ENCODE measurements at regions not wholly inside any gene's neighbourhood (a gene's known extent, or its start where the extent isn't known, plus 50 kb on each side); places are given as distances from the start of the nearest gene placed in this dataset.

DNA sequence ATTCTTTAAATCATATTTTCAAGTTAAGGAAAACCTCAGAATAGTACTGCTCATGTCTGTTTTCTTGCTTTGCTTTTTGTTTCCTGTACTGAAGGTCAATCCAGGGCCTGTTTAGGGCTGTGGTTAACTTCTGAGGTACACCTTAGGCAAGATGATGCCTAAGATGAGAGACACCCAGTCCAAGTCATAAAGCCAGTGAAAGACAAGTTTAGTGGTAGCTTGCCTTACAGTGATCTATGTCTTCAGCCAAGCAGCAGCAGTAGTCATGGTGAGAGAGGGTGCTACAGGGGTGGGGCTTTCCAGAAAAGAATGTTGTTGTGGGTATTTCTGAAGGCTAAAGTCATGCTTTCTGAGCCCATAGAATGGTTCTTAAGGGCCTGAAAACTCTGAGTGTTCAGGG is 173.7 kb downstream of the VSIG4 start:
- Histone ChIP-seq H3K9me3 (no peaks in the 10 kb centered on the region), H3K27ac (ENCODE audit: low read depth in 2 of 2, low read length in 1 of 2) (no peak overlapping the region), H2AFZ (ENCODE audit: low read depth) (no peak overlapping the region), H3K9ac (no peak overlapping the region), H3K4me3 (ENCODE audit: low read depth in 2 of 2, low read length in 1 of 2) (no peak overlapping the region), H4K20me1 (ENCODE audit: insufficient read depth) (no peaks in the 10 kb centered on the region), H3K79me2 (ENCODE audit: insufficient read depth) (no peaks in the 10 kb centered on the region), H3F3A (replicated peaks; ENCODE audit: insufficient read depth) (no peaks in the 10 kb centered on the region), H3K36me3 (replicated peaks in 1 of 2; ENCODE audit: control insufficient read depth in 1 of 2, insufficient read depth in 2 of 2, low read length in 1 of 2) (no peaks in the 10 kb centered on the region), H3K4me1 (ENCODE audit: control insufficient read depth in 1 of 2, insufficient read depth in 2 of 2, low read depth in 1 of 2, low read length in 1 of 2) (no peaks in the 10 kb centered on the region), H3K27me3 (ENCODE audit: insufficient read depth) (no peaks in the 10 kb centered on the region; the same call in 1 of the 2 replicates), H3K4me2 (no peak overlapping the region), H3K9me2 (no peaks in the 10 kb centered on the region)
- POLR2A ChIA-PET: no interaction called here
- DNase-seq: no peak
- CTCF ChIA-PET: no interaction called here
- TF ChIP-seq, protein P1, sequence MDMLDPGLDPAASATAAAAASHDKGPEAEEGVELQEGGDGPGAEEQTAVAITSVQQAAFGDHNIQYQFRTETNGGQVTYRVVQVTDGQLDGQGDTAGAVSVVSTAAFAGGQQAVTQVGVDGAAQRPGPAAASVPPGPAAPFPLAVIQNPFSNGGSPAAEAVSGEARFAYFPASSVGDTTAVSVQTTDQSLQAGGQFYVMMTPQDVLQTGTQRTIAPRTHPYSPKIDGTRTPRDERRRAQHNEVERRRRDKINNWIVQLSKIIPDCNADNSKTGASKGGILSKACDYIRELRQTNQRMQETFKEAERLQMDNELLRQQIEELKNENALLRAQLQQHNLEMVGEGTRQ (IDR thresholded peaks at IDR 0.05; ENCODE audit: borderline replicate concordance, low read depth, low read length): no peak
- no peak for TF ChIP-seq FOXJ3 (CRISPR knock-in tag; IDR thresholded peaks at IDR 0.05)
- TF ChIP-seq CHD2 (IDR thresholded peaks at IDR 0.05; ENCODE audit: low read length, partially characterized antibody): no peak
- TF ChIP-seq TEAD4 (IDR thresholded peaks at IDR 0.05; ENCODE audit: borderline replicate concordance, insufficient read depth): no peak
- TF ChIP-seq RCOR1 (IDR thresholded peaks at IDR 0.05; ENCODE audit: low read length): no peak
- TF ChIP-seq RXRA (IDR thresholded peaks at IDR 0.05; ENCODE audit: borderline replicate concordance, low read depth): no peak

DNA sequence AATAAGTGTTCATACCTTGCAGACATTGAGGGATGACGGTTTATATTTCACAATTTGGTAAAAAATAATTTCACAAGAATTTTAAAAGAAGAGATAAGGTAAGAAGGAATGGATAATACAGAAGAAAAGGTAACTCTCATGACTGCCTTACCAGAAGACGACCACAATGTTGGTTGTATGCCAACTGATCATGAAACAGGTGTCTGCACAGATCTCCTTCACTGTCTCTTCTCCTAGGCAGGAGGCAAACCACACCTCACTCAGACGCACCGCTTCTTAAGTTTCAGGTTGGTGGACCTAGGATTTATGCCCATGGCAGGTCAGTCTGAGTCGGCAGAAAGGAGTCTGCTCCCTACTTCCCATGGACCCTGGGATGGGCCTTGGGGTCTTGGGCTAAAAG is 177.2 kb downstream of the VSIG4 start:
- Histone ChIP-seq H3F3A (replicated peaks; ENCODE audit: insufficient read depth) (no peaks in the 10 kb centered on the region), H3K9me3 (no peaks in the 10 kb centered on the region), H2AFZ (ENCODE audit: low read depth) (no peak overlapping the region), H3K4me1 (ENCODE audit: control insufficient read depth in 1 of 2, insufficient read depth in 2 of 2, low read depth in 1 of 2, low read length in 1 of 2) (no peaks in the 10 kb centered on the region), H3K27ac (ENCODE audit: low read depth in 2 of 2, low read length in 1 of 2) (no peak overlapping the region), H3K4me3 (ENCODE audit: low read depth in 2 of 2, low read length in 1 of 2) (no peak overlapping the region), H3K9ac (no peak overlapping the region), H3K79me2 (ENCODE audit: insufficient read depth) (no peaks in the 10 kb centered on the region), H3K9me2 (no peaks in the 10 kb centered on the region), H3K27me3 (ENCODE audit: insufficient read depth) (no peaks in the 10 kb centered on the region; the same call in 1 of the 2 replicates), H3K36me3 (replicated peaks in 1 of 2; ENCODE audit: control insufficient read depth in 1 of 2, insufficient read depth in 2 of 2, low read length in 1 of 2) (no peaks in the 10 kb centered on the region), H4K20me1 (ENCODE audit: insufficient read depth) (no peaks in the 10 kb centered on the region), H3K4me2 (no peak overlapping the region)
- CTCF ChIA-PET: no interaction called here
- POLR2A ChIA-PET: no interaction called here
- 0% methylated on average over 5 of the region's 5 CpGs for WGBS (ENCODE audit: low lambda C conversion rate)
- TF ChIP-seq EZH2phosphoT487 (IDR thresholded peaks at IDR 0.05; ENCODE audit: borderline replicate concordance, low read depth): no peak
- TF ChIP-seq GABPA (IDR thresholded peaks at IDR 0.05; ENCODE audit: low read depth): no peak
- no peak for TF ChIP-seq REST (IDR thresholded peaks at IDR 0.05; ENCODE audit: low read depth, low read length)
- TF ChIP-seq IRF3 (IDR thresholded peaks at IDR 0.05; ENCODE audit: low read depth, low read length): no peak
- TF ChIP-seq TCF12 (IDR thresholded peaks at IDR 0.05): no peak
- no peak for DNase-seq
